ENCODE measurements at regions not wholly inside any gene's neighbourhood (a gene's known extent, or its start where the extent isn't known, plus 50 kb on each side); places are given as distances from the start of the nearest gene placed in this dataset.

DNA sequence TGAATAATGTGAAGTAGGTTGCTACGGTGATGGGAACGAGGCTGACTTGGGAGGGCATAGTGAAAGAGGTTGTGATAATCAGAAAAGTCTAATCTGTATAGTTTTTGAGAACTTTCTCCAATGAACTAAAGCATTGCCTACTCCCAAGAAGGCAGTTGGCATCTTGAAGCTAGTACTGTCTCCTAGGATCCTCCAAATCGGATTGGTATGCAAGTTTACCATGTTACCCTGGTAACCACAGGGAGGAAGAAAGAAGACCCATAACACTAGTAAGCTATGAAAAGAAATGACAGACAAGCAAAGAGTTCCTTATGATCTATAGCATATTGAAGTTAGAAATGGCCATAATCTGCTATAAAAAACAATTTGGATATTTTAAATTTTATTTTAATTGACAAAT, 127.2 kb upstream of the SYNPR start (continued):
- TF ChIP-seq ATF6 (CRISPR knock-in tag; conservative IDR thresholded peaks at IDR 0.05): no peak
- TF ChIP-seq POGZ (CRISPR knock-in tag; IDR thresholded peaks at IDR 0.05): no peak

DNA sequence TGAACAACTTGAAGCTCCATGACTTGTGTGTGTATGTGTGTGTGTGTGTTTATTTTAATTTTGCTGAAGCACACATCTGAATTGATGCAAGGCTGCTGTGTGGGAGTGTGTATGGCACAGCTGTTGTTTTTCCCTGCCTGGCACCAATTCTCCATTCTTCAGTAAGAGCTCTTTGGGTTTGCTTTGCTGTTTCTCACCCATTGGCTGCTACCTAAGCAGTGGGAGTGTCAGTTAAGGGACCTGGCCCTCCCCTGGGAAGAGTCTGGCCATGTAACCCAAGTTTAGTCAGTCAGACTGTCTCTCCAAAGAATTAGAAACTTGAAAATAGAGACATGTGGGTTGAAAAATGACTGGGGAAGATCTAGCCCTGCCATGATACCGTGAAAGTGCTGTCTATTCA, 126.2 kb upstream of the SYNPR start:
- H4K20me1 ChIP-seq (ENCODE audit: insufficient read depth, low read length): no peaks in the 10 kb centered on the region
- 0% methylated on average over 1 of the region's 1 CpG for WGBS (ENCODE audit: low lambda C conversion rate)
- in situ Hi-C loops (cut with HindIII; ENCODE audit: extremely low pct_ligation_motif_present, low pct_unique_long_range_greater_than_20kb): no loop called here

More for the DNA sequence above, 126.2 kb upstream of the SYNPR start:
- H2AFZ ChIP-seq (ENCODE audit: low read length): no peak overlapping the region
- ATAC-seq: no peak
- H3K4me3 ChIP-seq (replicated peaks in 1 of 3; ENCODE audit: insufficient read depth in 1 of 3, low read depth in 2 of 3, low read length in 3 of 3): no peak overlapping the region
- no peaks in the 10 kb centered on the region for H3K36me3 ChIP-seq (replicated peaks in 1 of 2; ENCODE audit: control insufficient read depth in 1 of 2, insufficient read depth in 2 of 2, low read length in 2 of 2)
- H3K79me2 ChIP-seq (ENCODE audit: insufficient read depth, low read length): no peaks in the 10 kb centered on the region
- FAIRE-seq: no peak
- intact Hi-C loops (cut with micrococcal nuclease; ENCODE audit: unreplicated experiment): no loop called here
- H3K4me2 ChIP-seq (ENCODE audit: low read depth, low read length): no peak overlapping the region
- no peaks in the 10 kb centered on the region for H3K4me1 ChIP-seq (ENCODE audit: insufficient read depth, low read length)
- ChIA-PET CTCF (ENCODE audit: low intra/inter-chr PET ratio, low total read pairs) (no interaction called here), POLR2A (no interaction called here)
- H3K9ac ChIP-seq (ENCODE audit: insufficient read depth, low read depth, low read length): no peak overlapping the region
- TF ChIP-seq YEATS2 (CRISPR knock-in tag; IDR thresholded peaks at IDR 0.05; ENCODE audit: borderline replicate concordance) (no peak), SKIL (CRISPR knock-in tag; IDR thresholded peaks at IDR 0.05; ENCODE audit: borderline replicate concordance) (no peak), GFI1 (CRISPR knock-in tag; IDR thresholded peaks at IDR 0.05; ENCODE audit: borderline replicate concordance) (no peak), TEF (CRISPR knock-in tag; IDR thresholded peaks at IDR 0.05) (no peak), PHF8 (CRISPR knock-in tag; IDR thresholded peaks at IDR 0.05) (no peak), ZNF713 (CRISPR knock-in tag; IDR thresholded peaks at IDR 0.05) (no peak), NFIB (CRISPR knock-in tag; IDR thresholded peaks at IDR 0.05; ENCODE audit: borderline replicate concordance) (no peak)
- no peak overlapping the region for H3K27ac ChIP-seq (ENCODE audit: extremely low read length, insufficient read depth, low read length)
- DNase-seq (ENCODE audit: low spot score): no peak
- no TSS peak for BruUV-seq (replicated peaks)
- no peaks in the 10 kb centered on the region for H3K9me3 ChIP-seq (ENCODE audit: low read length)
- no peaks in the 10 kb centered on the region for H3K27me3 ChIP-seq (ENCODE audit: control insufficient read depth in 1 of 2, insufficient read depth in 2 of 2, low read length in 2 of 2)
